Panc1 (cell line): ENCODE measurements at regions not wholly inside any gene's neighbourhood (a gene's known extent, or its start where the extent isn't known, plus 50 kb on each side); places are given as distances from the start of the nearest gene placed in this dataset.
A peak's percentile ranks its signal among the peaks of the same experiment; 100 is the strongest.

ENCODE experiments used
- ATAC-seq: fragments of 200-7000 bp; cut with Tn5 transposase; 2 replicates; pipeline ENCODE4 v1.9.1; 2020; ENCODE audit warnings: mild to moderate bottlenecking, moderate library complexity
- BruUV-seq: library from RNA; stranded (reverse); fragments of 400-500 nt; replicated peaks from 2 replicates; lab custom pipeline; 2021; lab: Mats Ljungman, UMichigan
- CTCF ChIA-PET: fragments of 300-600 bp; sonication (Branson Sonifier 250); formaldehyde crosslinking; loops from one replicate; lab custom pipeline; 2022; ENCODE audit warnings: antibody characterized with exemption; lab: Charles Lee
- POLR2A ChIA-PET: fragments of 300-600 bp; sonication (Branson Sonifier 250); formaldehyde crosslinking; loops from one replicate; lab custom pipeline; 2022; ENCODE audit warnings: antibody characterized with exemption; lab: Charles Lee
- DNase-seq: peaks from one replicate; pipeline ENCODE4 v3.0.0-alpha.2; 2010; ENCODE audit warnings: low read depth, low spot score
- H3K27ac ChIP-seq: 2 replicates; pipeline ENCODE4 v1.5.1; 2011; ENCODE audit warnings: mild to moderate bottlenecking, low read length, inconsistent platforms
- H3K27me3 ChIP-seq: fragments of 200-500 bp; sonication (Bioruptor generic); 2 replicates; pipeline ENCODE4 v1.6.0; 2014; ENCODE audit warnings: low read length, inconsistent platforms; ENCODE audit not compliant: control insufficient read depth, insufficient read depth
- H3K36me3 ChIP-seq: fragments of 200-500 bp; sonication (Bioruptor generic); 2 replicates; pipeline ENCODE4 v1.5.1; 2014; ENCODE audit warnings: inconsistent platforms, mild to moderate bottlenecking, low read length, moderate library complexity; ENCODE audit not compliant: control insufficient read depth, insufficient read depth
- H3K4me1 ChIP-seq: 2 replicates; pipeline ENCODE4 v1.5.1; 2011; ENCODE audit warnings: inconsistent platforms, mild to moderate bottlenecking, low read length, moderate library complexity; ENCODE audit not compliant: control insufficient read depth, insufficient read depth
- H3K4me3 ChIP-seq, 2 experiments: 2 replicates each; pipeline ENCODE4 v1.5.1; 2011 to 2012; ENCODE audit warnings: low read depth in 2 of 2, low read length in 2 of 2, mild to moderate bottlenecking in 2 of 2, inconsistent platforms in 1 of 2, moderate library complexity in 1 of 2
- H3K9me3 ChIP-seq: fragments of 200-500 bp; sonication (Bioruptor generic); 2 replicates; pipeline ENCODE4 v1.5.1; 2014; ENCODE audit warnings: low read depth, mild to moderate bottlenecking, inconsistent platforms, low read length, moderate library complexity; ENCODE audit not compliant: control insufficient read depth, insufficient read depth
- POLR2AphosphoS5 ChIP-seq: IDR thresholded peaks from 2 replicates; pipeline ENCODE4 v1.6.1; 2012; ENCODE audit warnings: mild to moderate bottlenecking, low read depth, low read length, moderate library complexity
- SIN3A ChIP-seq: IDR thresholded peaks from 2 replicates; pipeline ENCODE4 v1.6.1; 2012; ENCODE audit warnings: low read depth, mild to moderate bottlenecking, low read length, moderate library complexity, borderline replicate concordance; ENCODE audit not compliant: insufficient read depth
- TCF7L2 ChIP-seq: IDR thresholded peaks from 2 replicates; pipeline ENCODE4 v1.6.1; 2011; ENCODE audit warnings: mild to moderate bottlenecking, low read depth, low read length, inconsistent platforms
- in situ Hi-C: cut with HindIII; loops from 2 replicates; pipeline ENCODE4 v1.10.0; 2016; ENCODE audit warnings: low sequenced_read_pairs, low pct_unique_long_range_greater_than_20kb
- intact Hi-C: fragments of 100-400 bp; cut with micrococcal nuclease; formaldehyde crosslinking; loops from one replicate; pipeline ENCODE4 v1.10.0; 2022; ENCODE audit not compliant: unreplicated experiment
- TF ChIP-seq, protein P1 (sequence below), 2 experiments: IDR thresholded peaks; 2 replicates each; pipeline ENCODE4 v1.6.1; 2011 to 2012; ENCODE audit warnings: low read depth in 2 of 2, control low read depth in 1 of 2, low read length in 1 of 2, mild to moderate bottlenecking in 1 of 2, moderate library complexity in 1 of 2; ENCODE audit not compliant: insufficient read depth in 1 of 2
- TF ChIP-seq, protein P2 (sequence below): fragments of 450-650 bp; IDR thresholded peaks from 2 replicates; pipeline ENCODE4 v1.5.1; 2017; ENCODE audit warnings: mild to moderate bottlenecking

DNA sequence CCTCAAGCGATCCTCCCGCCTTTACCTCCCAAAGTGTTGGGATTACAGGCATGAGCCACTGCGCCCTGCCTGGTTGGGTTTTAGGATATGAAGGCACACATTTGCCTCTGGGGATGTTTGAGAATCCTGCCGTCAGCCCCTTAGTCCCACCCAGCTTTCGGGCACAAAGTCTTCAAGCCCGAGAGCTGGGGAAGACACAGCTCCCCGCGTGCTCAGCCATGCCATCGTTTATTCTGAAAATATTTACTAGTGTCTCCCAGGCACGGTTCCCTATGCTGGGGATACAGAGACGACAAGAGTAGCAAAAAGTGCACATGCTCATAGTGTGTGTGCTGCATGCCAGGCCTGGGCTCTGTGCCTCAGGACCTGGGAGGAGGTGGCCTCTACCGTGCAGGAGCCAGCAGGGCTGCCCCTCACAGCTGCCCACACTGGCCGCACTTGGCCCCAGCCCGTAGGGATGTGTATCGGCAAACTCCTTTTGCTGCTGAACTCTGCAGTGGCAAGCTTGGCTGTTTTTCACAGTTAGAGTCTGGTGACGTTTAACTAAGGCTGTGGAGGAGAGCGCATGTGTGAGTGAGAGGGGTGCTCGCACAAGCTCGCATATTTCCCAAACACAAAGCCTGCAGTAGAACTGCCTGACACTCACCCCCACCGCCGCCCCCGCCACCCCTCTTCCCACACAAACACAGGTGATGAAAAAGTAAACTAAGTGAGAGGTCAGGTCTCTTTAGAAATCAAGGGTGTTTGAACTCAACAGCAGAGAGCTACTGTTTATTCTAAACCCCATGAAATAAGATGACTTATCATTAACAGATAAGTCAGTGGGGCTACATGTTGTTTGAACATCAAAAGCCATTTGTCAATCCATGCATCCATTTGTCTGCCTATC is 266.4 kb downstream of the MRTFB start:
- no peak for DNase-seq
- ChIA-PET POLR2A (interaction anchor here (0.6 kb wide), 1 partner anchor 11 kb away, joined by 3 read pairs; no protein-coding TSS in a partner anchor), CTCF (interaction anchor here (0.6 kb wide), 1 partner anchor 205 kb away, joined by 3 read pairs; no protein-coding TSS in a partner anchor)
- Histone ChIP-seq H3K36me3 (no peaks in the 10 kb centered on the region), H3K27me3 (no peaks in the 10 kb centered on the region), H3K4me3 (no peak overlapping the region), H3K4me1 (no peaks in the 10 kb centered on the region), H3K9me3 (no peaks in the 10 kb centered on the region), H3K27ac (no peak overlapping the region)
- TF ChIP-seq TCF7L2 (no peak), POLR2AphosphoS5 (no peak)
- TF ChIP-seq, protein P1, sequence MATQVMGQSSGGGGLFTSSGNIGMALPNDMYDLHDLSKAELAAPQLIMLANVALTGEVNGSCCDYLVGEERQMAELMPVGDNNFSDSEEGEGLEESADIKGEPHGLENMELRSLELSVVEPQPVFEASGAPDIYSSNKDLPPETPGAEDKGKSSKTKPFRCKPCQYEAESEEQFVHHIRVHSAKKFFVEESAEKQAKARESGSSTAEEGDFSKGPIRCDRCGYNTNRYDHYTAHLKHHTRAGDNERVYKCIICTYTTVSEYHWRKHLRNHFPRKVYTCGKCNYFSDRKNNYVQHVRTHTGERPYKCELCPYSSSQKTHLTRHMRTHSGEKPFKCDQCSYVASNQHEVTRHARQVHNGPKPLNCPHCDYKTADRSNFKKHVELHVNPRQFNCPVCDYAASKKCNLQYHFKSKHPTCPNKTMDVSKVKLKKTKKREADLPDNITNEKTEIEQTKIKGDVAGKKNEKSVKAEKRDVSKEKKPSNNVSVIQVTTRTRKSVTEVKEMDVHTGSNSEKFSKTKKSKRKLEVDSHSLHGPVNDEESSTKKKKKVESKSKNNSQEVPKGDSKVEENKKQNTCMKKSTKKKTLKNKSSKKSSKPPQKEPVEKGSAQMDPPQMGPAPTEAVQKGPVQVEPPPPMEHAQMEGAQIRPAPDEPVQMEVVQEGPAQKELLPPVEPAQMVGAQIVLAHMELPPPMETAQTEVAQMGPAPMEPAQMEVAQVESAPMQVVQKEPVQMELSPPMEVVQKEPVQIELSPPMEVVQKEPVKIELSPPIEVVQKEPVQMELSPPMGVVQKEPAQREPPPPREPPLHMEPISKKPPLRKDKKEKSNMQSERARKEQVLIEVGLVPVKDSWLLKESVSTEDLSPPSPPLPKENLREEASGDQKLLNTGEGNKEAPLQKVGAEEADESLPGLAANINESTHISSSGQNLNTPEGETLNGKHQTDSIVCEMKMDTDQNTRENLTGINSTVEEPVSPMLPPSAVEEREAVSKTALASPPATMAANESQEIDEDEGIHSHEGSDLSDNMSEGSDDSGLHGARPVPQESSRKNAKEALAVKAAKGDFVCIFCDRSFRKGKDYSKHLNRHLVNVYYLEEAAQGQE (IDR thresholded peaks at IDR 0.05; ENCODE audit: insufficient read depth in 1 of 2, low read depth in 2 of 2, low read length in 1 of 2): no peak
- BruUV-seq: no TSS peak
- intact Hi-C loops: loop anchor here (2.0 kb wide), 1 partner anchor 61 kb away; no protein-coding TSS in a partner anchor
- ATAC-seq: peak; percentile 57
- in situ Hi-C loops: no loop called here

DNA sequence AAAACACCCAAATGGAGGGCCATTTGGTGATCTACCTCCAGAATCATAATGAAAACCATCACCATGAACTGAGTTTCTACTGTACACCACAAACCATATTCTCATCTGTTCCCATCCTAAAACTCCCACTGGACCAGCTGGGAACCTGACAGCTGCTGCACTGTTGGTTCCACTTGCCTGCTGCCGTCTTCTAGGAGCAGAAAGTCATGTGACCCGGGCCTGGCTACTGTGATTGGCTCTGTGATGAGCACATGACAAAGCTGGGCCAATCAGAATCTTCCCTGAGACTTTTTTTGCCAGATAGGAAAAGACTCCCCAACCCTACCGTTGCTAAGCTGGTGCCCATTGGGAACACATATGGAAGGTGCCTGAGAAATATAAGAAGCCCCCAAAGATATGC is 264.2 kb downstream of the MRTFB start:
- H3K27ac ChIP-seq: no peak overlapping the region
- TF ChIP-seq, protein P1 (IDR thresholded peaks at IDR 0.05; ENCODE audit: insufficient read depth in 1 of 2, low read depth in 2 of 2, low read length in 1 of 2): no peak
- no peak for TF ChIP-seq SIN3A
- TF ChIP-seq TCF7L2: no peak
- TF ChIP-seq, protein P2, sequence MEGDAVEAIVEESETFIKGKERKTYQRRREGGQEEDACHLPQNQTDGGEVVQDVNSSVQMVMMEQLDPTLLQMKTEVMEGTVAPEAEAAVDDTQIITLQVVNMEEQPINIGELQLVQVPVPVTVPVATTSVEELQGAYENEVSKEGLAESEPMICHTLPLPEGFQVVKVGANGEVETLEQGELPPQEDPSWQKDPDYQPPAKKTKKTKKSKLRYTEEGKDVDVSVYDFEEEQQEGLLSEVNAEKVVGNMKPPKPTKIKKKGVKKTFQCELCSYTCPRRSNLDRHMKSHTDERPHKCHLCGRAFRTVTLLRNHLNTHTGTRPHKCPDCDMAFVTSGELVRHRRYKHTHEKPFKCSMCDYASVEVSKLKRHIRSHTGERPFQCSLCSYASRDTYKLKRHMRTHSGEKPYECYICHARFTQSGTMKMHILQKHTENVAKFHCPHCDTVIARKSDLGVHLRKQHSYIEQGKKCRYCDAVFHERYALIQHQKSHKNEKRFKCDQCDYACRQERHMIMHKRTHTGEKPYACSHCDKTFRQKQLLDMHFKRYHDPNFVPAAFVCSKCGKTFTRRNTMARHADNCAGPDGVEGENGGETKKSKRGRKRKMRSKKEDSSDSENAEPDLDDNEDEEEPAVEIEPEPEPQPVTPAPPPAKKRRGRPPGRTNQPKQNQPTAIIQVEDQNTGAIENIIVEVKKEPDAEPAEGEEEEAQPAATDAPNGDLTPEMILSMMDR: no peak
- TF ChIP-seq POLR2AphosphoS5: no peak
- H3K4me1 ChIP-seq: no peaks in the 10 kb centered on the region
- POLR2A ChIA-PET: no interaction called here
- no peaks in the 10 kb centered on the region for H3K27me3 ChIP-seq
- no TSS peak for BruUV-seq
- DNase-seq (no peak), ATAC-seq (no peak)
- in situ Hi-C loops (no loop called here), intact Hi-C loops (no loop called here)
- CTCF ChIA-PET: no interaction called here
- H3K9me3 ChIP-seq: no peaks in the 10 kb centered on the region
- H3K4me3 ChIP-seq: no peak overlapping the region
- H3K36me3 ChIP-seq: no peaks in the 10 kb centered on the region
